ENCODE measurements at regions not wholly inside any gene's neighbourhood (a gene's known extent, or its start where the extent isn't known, plus 50 kb on each side); places are given as distances from the start of the nearest gene placed in this dataset.

- Histone ChIP-seq H3K9me2 (ENCODE audit: insufficient read depth) (no peaks in the 10 kb centered on the region), H4K20me1 (ENCODE audit: insufficient read depth) (no peaks in the 10 kb centered on the region), H3K36me3 (ENCODE audit: control insufficient read depth in 1 of 2, insufficient read depth in 2 of 2, low read length in 2 of 2) (no peaks in the 10 kb centered on the region), H3K4me3 (replicated peaks in 1 of 2; ENCODE audit: low read depth in 1 of 2, low read length in 2 of 2) (no peak overlapping the region), H3K9ac (ENCODE audit: low read length) (no peak overlapping the region), H3K9me3 (ENCODE audit: control insufficient read depth in 1 of 2, insufficient read depth in 1 of 2, low read depth in 1 of 2, low read length in 2 of 2) (no peaks in the 10 kb centered on the region), H3K27ac (ENCODE audit: low read depth, low read length) (no peak overlapping the region), H2AFZ (ENCODE audit: low read depth, low read length, poor library complexity, severe bottlenecking) (no peak overlapping the region), H3K4me2 (ENCODE audit: low read length) (no peak overlapping the region), H3K79me2 (ENCODE audit: insufficient read depth, low read length) (no peaks in the 10 kb centered on the region), H3K4me1 (ENCODE audit: control insufficient read depth in 1 of 2, insufficient read depth in 2 of 2, low read length in 2 of 2) (peaks cover 0 to 5% of the 10 kb centered on the region in 2 experiments; a peak in 1 of 4 replicates), H3K27me3 (ENCODE audit: insufficient read depth, low read length) (no peaks in the 10 kb centered on the region)
- DNase-seq (ENCODE audit: low read depth, low spot score): no peak
- ChIA-PET POLR2A (interaction anchor here (0.9 kb wide), 1 partner anchor 9 kb away, joined by 3 read pairs; no protein-coding TSS in a partner anchor), RAD21 (ENCODE audit: low non-redundant PET in 1 of 2, low total read pairs in 2 of 2, uncharacterized antibody in 2 of 2, unreplicated experiment in 2 of 2) (no interaction called here), CTCF (no interaction called here)
- no peak for TF ChIP-seq POLR2AphosphoS5 (IDR thresholded peaks at IDR 0.05; ENCODE audit: low read depth, low read length)
- TF ChIP-seq ZFX (IDR thresholded peaks at IDR 0.05): no peak
- ATAC-seq: no peak
- intact Hi-C loops (cut with micrococcal nuclease): no loop called here
- no TSS peak for BruUV-seq (replicated peaks)
Measured at GRCh38 chr3:159749406-159749805, 239.2 kb upstream of the IL12A start.

GRCh38 chr3:159751146-159751545 lies 237.5 kb upstream of the IL12A start:
- Histone ChIP-seq H3K36me3 (ENCODE audit: control insufficient read depth in 1 of 2, insufficient read depth in 2 of 2, low read length in 2 of 2) (no peaks in the 10 kb centered on the region), H3K4me3 (replicated peaks in 1 of 2; ENCODE audit: low read depth in 1 of 2, low read length in 2 of 2) (no peak overlapping the region), H2AFZ (ENCODE audit: low read depth, low read length, poor library complexity, severe bottlenecking) (no peak overlapping the region), H3K27ac (ENCODE audit: low read depth, low read length) (no peak overlapping the region), H3K9me2 (ENCODE audit: insufficient read depth) (no peaks in the 10 kb centered on the region), H3K9ac (ENCODE audit: low read length) (no peak overlapping the region), H3K79me2 (ENCODE audit: insufficient read depth, low read length) (no peaks in the 10 kb centered on the region), H3K4me1 (ENCODE audit: control insufficient read depth in 1 of 2, insufficient read depth in 2 of 2, low read length in 2 of 2) (no peaks in the 10 kb centered on the region), H4K20me1 (ENCODE audit: insufficient read depth) (no peaks in the 10 kb centered on the region), H3K4me2 (ENCODE audit: low read length) (no peak overlapping the region), H3K27me3 (ENCODE audit: insufficient read depth, low read length) (no peaks in the 10 kb centered on the region), H3K9me3 (ENCODE audit: control insufficient read depth in 1 of 2, insufficient read depth in 1 of 2, low read depth in 1 of 2, low read length in 2 of 2) (0 out of 4 replicates have a peak, but pooled peaks cover 0 to 2% of the 10 kb centered on the region in 2 experiments)
- no TSS peak for BruUV-seq (replicated peaks)
- ChIA-PET RAD21 (ENCODE audit: low non-redundant PET in 1 of 2, low total read pairs in 2 of 2, uncharacterized antibody in 2 of 2, unreplicated experiment in 2 of 2) (no interaction called here), CTCF (interaction anchor here (0.7 kb wide), 1 partner anchor 78 kb away, joined by 3 read pairs; no protein-coding TSS in a partner anchor), POLR2A (no interaction called here)
- intact Hi-C loops (cut with micrococcal nuclease): no loop called here
- no peak for TF ChIP-seq MAX (IDR thresholded peaks at IDR 0.05)
- TF ChIP-seq JUND (IDR thresholded peaks at IDR 0.05): no peak
- TF ChIP-seq ZBTB33 (IDR thresholded peaks at IDR 0.05; ENCODE audit: extremely low read depth, insufficient replicate concordance, low read length): no peak
- TF ChIP-seq RAD21 (IDR thresholded peaks at IDR 0.05; ENCODE audit: low read depth): no peak
- ATAC-seq (no peak), DNase-seq (ENCODE audit: low read depth, low spot score) (no peak)

Measured in HCT116 (cell line).